ENCODE measurements at regions not wholly inside any gene's neighbourhood (a gene's known extent, or its start where the extent isn't known, plus 50 kb on each side); places are given as distances from the start of the nearest gene placed in this dataset.
A peak's percentile ranks its signal among the peaks of the same experiment; 100 is the strongest.

- Histone ChIP-seq H3K4me1 (replicated peaks in 1 of 2) (no peaks in the 10 kb centered on the region), H3K4me3 (no peak overlapping the region), H3K27ac (no peak overlapping the region)
- peak in 6 of 8 experiments; percentile 22 to 94 (median 35) for ATAC-seq (replicated peaks in 6 of 8)
- in situ Hi-C loops (cut with MboI; ENCODE audit: low pct_unique_long_range_greater_than_20kb in 2 of 9, low sequenced_read_pairs in 9 of 9, unreplicated experiment in 9 of 9): no loop called here
- 0 to 100% (median 26%) methylated on average over 1 to 9 of the region's 11 CpGs for WGBS, 10 experiments
Measured at GRCh38 chr11:35083431-35084238, 55.3 kb upstream of the CD44 start.

DNA sequence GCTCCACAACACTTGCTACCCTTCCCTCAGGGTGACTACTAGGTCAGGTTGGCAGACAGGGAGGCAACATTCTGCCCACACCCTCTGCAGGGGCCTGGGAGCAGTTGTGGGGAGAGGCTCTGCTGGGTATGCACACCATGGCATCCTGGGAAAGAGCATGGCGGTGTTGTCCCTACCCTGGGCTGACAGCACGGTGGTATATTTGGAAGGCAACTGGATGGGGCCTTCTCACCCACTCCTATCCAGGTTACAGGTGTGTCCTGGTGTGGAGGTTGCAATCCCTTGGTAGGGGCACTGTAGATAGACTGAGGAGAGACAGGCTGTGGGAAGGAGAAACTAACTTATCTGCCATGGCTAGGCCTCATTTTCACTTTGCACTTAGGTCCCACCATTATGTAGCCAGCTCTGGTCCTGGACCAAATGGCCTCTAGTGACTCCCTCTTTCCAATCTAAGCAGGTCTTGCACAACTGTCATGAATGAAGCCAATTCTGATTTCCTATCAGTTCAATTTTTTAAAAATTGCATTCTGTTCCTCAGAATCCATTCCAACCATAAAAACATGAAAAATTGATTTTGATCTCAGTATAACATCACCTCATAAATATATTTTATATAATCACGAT is 54.0 kb upstream of the CD44 start:
- Histone ChIP-seq H3K4me1 (replicated peaks in 1 of 2) (no peaks in the 10 kb centered on the region), H3K4me3 (no peak overlapping the region), H3K27ac (no peak overlapping the region)
- in situ Hi-C loops (cut with MboI; ENCODE audit: low pct_unique_long_range_greater_than_20kb in 2 of 9, low sequenced_read_pairs in 9 of 9, unreplicated experiment in 9 of 9): no loop called here
- no peak for ATAC-seq (replicated peaks in 6 of 8)
- WGBS, 10 experiments: 74 to 100% (median 100%) methylated on average over 1 to 2 of the region's 3 CpGs; no CpG with 5 or more reads in 1 of the 10 experiments

- H3K27ac ChIP-seq: no peak overlapping the region
- H3K4me3 ChIP-seq: no peak overlapping the region
- WGBS, 10 experiments: 40 to 100% (median 83%) methylated on average over 1 to 4 of the region's 4 CpGs
- in situ Hi-C loops (cut with MboI; ENCODE audit: low pct_unique_long_range_greater_than_20kb in 2 of 9, low sequenced_read_pairs in 9 of 9, unreplicated experiment in 9 of 9): no loop called here
- ATAC-seq (replicated peaks in 6 of 8): no peak
- no peaks in the 10 kb centered on the region for H3K4me1 ChIP-seq (replicated peaks in 1 of 2)
Measured at GRCh38 chr11:35085531-35086165, 53.3 kb upstream of the CD44 start.

GRCh38 chr11:35087648-35088047 is 51.3 kb upstream of the CD44 start:
- H3K4me3 ChIP-seq: no peak overlapping the region
- no peak for ATAC-seq (replicated peaks in 6 of 8)
- 0 to 71% (median 65%) methylated on average over 1 of the region's 1 CpG; no CpG with 5 or more reads in 4 of the 10 experiments for WGBS, 10 experiments
- no peaks in the 10 kb centered on the region for H3K4me1 ChIP-seq (replicated peaks in 1 of 2)
- H3K27ac ChIP-seq: no peak overlapping the region
- in situ Hi-C loops (cut with MboI; ENCODE audit: low pct_unique_long_range_greater_than_20kb in 2 of 9, low sequenced_read_pairs in 9 of 9, unreplicated experiment in 9 of 9): no loop called here

DNA sequence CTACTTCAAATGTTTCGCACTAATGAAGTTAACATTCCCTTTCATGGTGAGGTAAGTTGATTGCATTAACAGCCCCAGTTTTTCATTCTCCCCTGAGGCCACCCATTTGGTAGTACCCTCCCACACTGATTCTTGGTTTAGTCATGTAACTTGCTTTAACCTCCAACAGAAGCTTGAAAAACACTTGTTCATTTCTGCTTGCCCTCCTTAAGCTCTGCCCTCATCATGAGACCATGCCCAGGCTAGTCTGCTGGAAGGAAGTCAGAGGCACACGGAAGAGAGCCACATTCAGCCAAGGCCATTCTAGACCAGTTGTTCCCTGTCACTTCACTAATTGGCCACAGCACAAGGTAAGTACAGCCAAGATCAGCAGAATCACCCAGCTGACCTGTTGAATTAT is 50.7 kb upstream of the CD44 start:
- 43 to 100% (median 100%) methylated on average over 1 to 2 of the region's 2 CpGs; no CpG with 5 or more reads in 3 of the 10 experiments for WGBS, 10 experiments
- Histone ChIP-seq H3K4me3 (no peak overlapping the region), H3K27ac (no peak overlapping the region), H3K4me1 (replicated peaks in 1 of 2) (no peaks in the 10 kb centered on the region)
- no peak for ATAC-seq (replicated peaks in 6 of 8)
- in situ Hi-C loops (cut with MboI; ENCODE audit: low pct_unique_long_range_greater_than_20kb in 2 of 9, low sequenced_read_pairs in 9 of 9, unreplicated experiment in 9 of 9): no loop called here

GRCh38 chr11:35088676-35089075 is 50.3 kb upstream of the CD44 start:
- 6 to 100% (median 52%) methylated on average over 1 to 4 of the region's 4 CpGs; no CpG with 5 or more reads in 3 of the 10 experiments for whole genome bisulfite sequencing, 10 experiments
- Histone ChIP-seq H3K27ac (no peak overlapping the region), H3K4me1 (replicated peaks in 1 of 2) (no peaks in the 10 kb centered on the region), H3K4me3 (no peak overlapping the region)
- ATAC-seq (replicated peaks in 6 of 8): peak in 3 of 8 experiments; percentile 59 to 86 (median 81)
- in situ Hi-C loops (cut with MboI; ENCODE audit: low pct_unique_long_range_greater_than_20kb in 2 of 9, low sequenced_read_pairs in 9 of 9, unreplicated experiment in 9 of 9): no loop called here
